H9 (cell line): ENCODE measurements at regions not wholly inside any gene's neighbourhood (a gene's known extent, or its start where the extent isn't known, plus 50 kb on each side); places are given as distances from the start of the nearest gene placed in this dataset.

Experiments used
- DNase-seq: peaks from one replicate; pipeline ENCODE4 v3.0.0-alpha.2; 2017
- H2AFZ ChIP-seq: one replicate; pipeline ENCODE4 v1.6.1; 2013; ENCODE audit warnings: mild to moderate bottlenecking, low read length, control low read depth, moderate library complexity
- H2AK5ac ChIP-seq: 2 replicates; pipeline ENCODE4 v1.6.1; 2013; ENCODE audit warnings: low read length, control low read depth, mixed read lengths; ENCODE audit not compliant: insufficient read length
- H2BK120ac ChIP-seq: one replicate; pipeline ENCODE4 v1.6.1; 2013; ENCODE audit warnings: low read depth, mild to moderate bottlenecking, low read length, control low read depth, inconsistent platforms; ENCODE audit not compliant: poor library complexity, severe bottlenecking
- H2BK12ac ChIP-seq: 2 replicates; pipeline ENCODE4 v1.6.1; 2013; ENCODE audit warnings: low read length, control low read depth, mixed read lengths, low read depth; ENCODE audit not compliant: insufficient read length
- H2BK15ac ChIP-seq: 2 replicates; pipeline ENCODE4 v1.6.1; 2013; ENCODE audit warnings: low read depth, low read length, control low read depth
- H2BK20ac ChIP-seq: one replicate; pipeline ENCODE4 v1.6.1; 2013; ENCODE audit warnings: low read depth, mild to moderate bottlenecking, low read length, control low read depth, inconsistent platforms; ENCODE audit not compliant: poor library complexity, severe bottlenecking
- H2BK5ac ChIP-seq: 2 replicates; pipeline ENCODE4 v1.6.1; 2013; ENCODE audit warnings: low read length, control low read depth, mixed read lengths; ENCODE audit not compliant: insufficient read length
- H3K14ac ChIP-seq: 2 replicates; pipeline ENCODE4 v1.6.1; 2013; ENCODE audit warnings: low read length, control low read depth; ENCODE audit not compliant: insufficient read depth
- H3K18ac ChIP-seq: 2 replicates; pipeline ENCODE4 v1.6.1; 2013; ENCODE audit warnings: low read depth, mild to moderate bottlenecking, mixed read lengths, low read length, control low read depth; ENCODE audit not compliant: insufficient read length
- H3K23ac ChIP-seq: 2 replicates; pipeline ENCODE4 v1.6.1; 2013; ENCODE audit warnings: low read length, control low read depth, mixed read lengths, low read depth; ENCODE audit not compliant: insufficient read length
- H3K23me2 ChIP-seq: 2 replicates; pipeline ENCODE4 v1.6.1; 2013; ENCODE audit warnings: low read depth, mild to moderate bottlenecking, mixed read lengths, low read length, control low read depth; ENCODE audit not compliant: insufficient read length, poor library complexity, severe bottlenecking
- H3K27ac ChIP-seq: 2 replicates; pipeline ENCODE4 v1.5.1; 2013; ENCODE audit warnings: low read length, control low read depth, mixed read lengths, low read depth; ENCODE audit not compliant: insufficient read length
- H3K27me3 ChIP-seq: 2 replicates; pipeline ENCODE4 v1.6.1; 2013; ENCODE audit warnings: low read length, control low read depth, inconsistent platforms; ENCODE audit not compliant: insufficient read depth
- H3K4ac ChIP-seq: 2 replicates; pipeline ENCODE4 v1.6.1; 2013; ENCODE audit warnings: low read depth, mild to moderate bottlenecking, control low read depth, inconsistent platforms, low read length, moderate library complexity
- H3K4me1 ChIP-seq: 2 replicates; pipeline ENCODE4 v1.6.1; 2013; ENCODE audit warnings: low read length, control low read depth, inconsistent platforms; ENCODE audit not compliant: insufficient read depth
- H3K4me2 ChIP-seq: 2 replicates; pipeline ENCODE4 v1.6.1; 2013; ENCODE audit warnings: low read length, control low read depth, mixed read lengths; ENCODE audit not compliant: insufficient read length, insufficient read depth
- H3K56ac ChIP-seq: 2 replicates; pipeline ENCODE4 v1.6.1; 2013; ENCODE audit warnings: low read depth, mild to moderate bottlenecking, mixed read lengths, low read length, control low read depth; ENCODE audit not compliant: insufficient read length
- H3K79me1 ChIP-seq: 2 replicates; pipeline ENCODE4 v1.6.1; 2013; ENCODE audit warnings: low read depth, mild to moderate bottlenecking, moderate library complexity, low read length, control low read depth, inconsistent platforms; ENCODE audit not compliant: insufficient read depth, poor library complexity, severe bottlenecking
- H3K79me2 ChIP-seq: 2 replicates; pipeline ENCODE4 v1.6.1; 2013; ENCODE audit warnings: low read length, control low read depth, inconsistent platforms; ENCODE audit not compliant: insufficient read depth
- H3K9ac ChIP-seq: 2 replicates; pipeline ENCODE4 v1.6.1; 2013; ENCODE audit warnings: low read length, control low read depth, mixed read lengths; ENCODE audit not compliant: insufficient read length; ENCODE audit errors: extremely low read depth
- H3K9me3 ChIP-seq: one replicate; pipeline ENCODE4 v1.6.1; 2013; ENCODE audit warnings: low read depth, low read length, inconsistent platforms; ENCODE audit not compliant: control insufficient read depth
- H3T11ph ChIP-seq: one replicate; pipeline ENCODE4 v1.6.1; 2013; ENCODE audit warnings: mild to moderate bottlenecking, low read length, control low read depth, inconsistent platforms
- H4K20me1 ChIP-seq: one replicate; pipeline ENCODE4 v1.6.1; 2013; ENCODE audit not compliant: control insufficient read depth, insufficient read length, insufficient read depth
- H4K5ac ChIP-seq: 2 replicates; pipeline ENCODE4 v1.6.1; 2013; ENCODE audit warnings: low read depth, mild to moderate bottlenecking, mixed read lengths, low read length, control low read depth; ENCODE audit not compliant: insufficient read length
- H4K8ac ChIP-seq: replicated peaks from 2 replicates; pipeline ENCODE4 v1.6.1; 2013; ENCODE audit warnings: low read length, control low read depth, mixed read lengths, low read depth; ENCODE audit not compliant: insufficient read length
- H4K91ac ChIP-seq: 2 replicates; pipeline ENCODE4 v1.6.1; 2013; ENCODE audit warnings: low read depth, mild to moderate bottlenecking, moderate library complexity, mixed read lengths, low read length, control low read depth; ENCODE audit not compliant: insufficient read length
- H3K27ac Mint-ChIP-seq, 3 experiments: 2 replicates in 2 of 3; 3 replicates in 1 of 3; pipeline ENCODE4 v1.8.0; 2020 to 2021; ENCODE audit warnings: mixed read lengths in 3 of 3, mild to moderate bottlenecking in 1 of 3, moderate library complexity in 1 of 3
- H3K27me3 Mint-ChIP-seq: 2 replicates; pipeline ENCODE4 v1.8.0; 2021; ENCODE audit warnings: low read depth, mild to moderate bottlenecking, moderate library complexity, mixed read lengths
- H3K36me3 Mint-ChIP-seq, 3 experiments: 2 replicates in 2 of 3; 3 replicates in 1 of 3; pipeline ENCODE4 v1.8.0; 2020 to 2021; ENCODE audit warnings: low read depth in 3 of 3, mixed read lengths in 3 of 3; ENCODE audit not compliant: insufficient read depth in 1 of 3
- H3K4me1 Mint-ChIP-seq, 2 experiments: 2 replicates each; pipeline ENCODE4 v1.8.0; 2020; ENCODE audit warnings: mixed read lengths in 2 of 2
- H3K4me3 Mint-ChIP-seq, 2 experiments: 2 replicates in 1 of 2; 3 replicates in 1 of 2; pipeline ENCODE4 v1.8.0; 2020 to 2021; ENCODE audit warnings: mild to moderate bottlenecking in 2 of 2, mixed read lengths in 2 of 2, moderate library complexity in 1 of 2
- H3K9me3 Mint-ChIP-seq, 2 experiments: 2 replicates in 1 of 2; 3 replicates in 1 of 2; pipeline ENCODE4 v1.8.0; 2020; ENCODE audit warnings: mild to moderate bottlenecking in 2 of 2, mixed read lengths in 2 of 2, moderate library complexity in 1 of 2
- WGBS: extraction: QIAGEN DNeasy Blood & Tissue Kit; methylation state at CpG from one replicate; pipeline ENCODE4 v1.1.7; 2013; ENCODE audit warnings: missing lambda C conversion rate, low lambda C conversion rate, mixed read lengths; ENCODE audit not compliant: insufficient read length; ENCODE audit errors: extremely low coverage; 5-methylcytosine and 5-hydroxymethylcytosine counted together
- TF ChIP-seq, protein P1 (sequence below): fragments of 200-600 bp; sonication (generic); conservative IDR thresholded peaks from 3 replicates; pipeline ENCODE4 v1.8.0; 2021; ENCODE audit warnings: antibody characterized with exemption, mild to moderate bottlenecking

DNA sequence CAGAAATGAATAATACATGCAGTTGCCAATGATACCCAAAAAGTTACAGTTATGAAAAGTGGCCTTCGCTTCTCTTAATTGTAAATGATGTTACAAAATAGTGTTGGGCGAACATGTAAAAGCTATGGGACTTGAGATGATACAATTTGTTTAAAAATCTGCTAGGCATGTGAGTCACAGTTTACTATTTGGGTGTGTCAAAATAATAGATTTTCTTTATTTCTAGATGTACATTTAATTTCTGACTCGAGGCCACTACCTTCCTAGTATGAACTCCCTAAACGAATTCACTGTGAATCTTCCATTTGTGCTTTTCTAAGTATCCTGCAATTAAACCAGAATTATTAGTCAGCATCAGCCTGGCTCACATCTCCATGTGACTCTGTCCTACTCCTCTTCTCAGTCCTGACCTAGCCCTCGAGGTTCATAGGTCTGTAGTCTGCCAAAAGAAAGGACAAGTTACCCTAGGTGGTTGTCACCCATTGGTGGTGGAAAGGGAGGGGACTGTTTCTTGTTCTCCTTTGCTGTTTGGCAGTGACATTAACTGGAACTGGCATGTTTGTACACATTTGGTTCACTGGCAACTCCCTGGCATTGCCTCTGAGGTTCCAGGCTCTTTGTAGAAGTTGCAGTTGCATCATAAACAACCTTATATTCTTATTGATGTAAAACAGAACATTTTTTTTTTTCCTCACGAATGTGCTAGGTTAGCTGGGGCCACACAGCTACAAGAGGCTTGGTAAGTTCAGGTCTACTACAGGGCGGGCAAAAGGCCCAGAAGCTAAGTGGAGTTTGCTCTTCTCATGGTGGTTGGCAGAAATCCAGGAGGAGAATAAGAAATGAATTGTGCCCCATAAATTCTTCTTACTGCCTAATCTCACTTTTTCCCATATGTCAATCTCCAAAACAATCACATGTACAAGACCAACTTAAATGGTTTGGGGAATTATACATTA, 746.5 kb upstream of the ADAMTS5 start:
- TF ChIP-seq, protein P1, sequence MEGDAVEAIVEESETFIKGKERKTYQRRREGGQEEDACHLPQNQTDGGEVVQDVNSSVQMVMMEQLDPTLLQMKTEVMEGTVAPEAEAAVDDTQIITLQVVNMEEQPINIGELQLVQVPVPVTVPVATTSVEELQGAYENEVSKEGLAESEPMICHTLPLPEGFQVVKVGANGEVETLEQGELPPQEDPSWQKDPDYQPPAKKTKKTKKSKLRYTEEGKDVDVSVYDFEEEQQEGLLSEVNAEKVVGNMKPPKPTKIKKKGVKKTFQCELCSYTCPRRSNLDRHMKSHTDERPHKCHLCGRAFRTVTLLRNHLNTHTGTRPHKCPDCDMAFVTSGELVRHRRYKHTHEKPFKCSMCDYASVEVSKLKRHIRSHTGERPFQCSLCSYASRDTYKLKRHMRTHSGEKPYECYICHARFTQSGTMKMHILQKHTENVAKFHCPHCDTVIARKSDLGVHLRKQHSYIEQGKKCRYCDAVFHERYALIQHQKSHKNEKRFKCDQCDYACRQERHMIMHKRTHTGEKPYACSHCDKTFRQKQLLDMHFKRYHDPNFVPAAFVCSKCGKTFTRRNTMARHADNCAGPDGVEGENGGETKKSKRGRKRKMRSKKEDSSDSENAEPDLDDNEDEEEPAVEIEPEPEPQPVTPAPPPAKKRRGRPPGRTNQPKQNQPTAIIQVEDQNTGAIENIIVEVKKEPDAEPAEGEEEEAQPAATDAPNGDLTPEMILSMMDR = no peak
- H3K27me3 Mint-ChIP-seq = no peaks in the 10 kb centered on the region
- H3K36me3 Mint-ChIP-seq = peaks cover 0 to 2% (median 0%) of the 10 kb centered on the region in 3 experiments; a peak in 1 of 7 replicates
- no peak overlapping the region for H2BK120ac ChIP-seq
- no peak overlapping the region for H4K5ac ChIP-seq
- no peaks in the 10 kb centered on the region for H3K23me2 ChIP-seq
- peaks cover 1 to 6% of the 10 kb centered on the region in 2 experiments; a peak in 3 of 5 replicates for H3K9me3 Mint-ChIP-seq
- no peak overlapping the region for H3K14ac ChIP-seq
- H2BK20ac ChIP-seq = no peak overlapping the region
- H3K4me1 ChIP-seq = no peaks in the 10 kb centered on the region
- H3K56ac ChIP-seq = no peak overlapping the region
- H3K27ac ChIP-seq = no peak overlapping the region
- no peak overlapping the region for H3K4me3 Mint-ChIP-seq
- H2AFZ ChIP-seq = no peak overlapping the region
- H3K23ac ChIP-seq = no peak overlapping the region
- H3K4me2 ChIP-seq = no peak overlapping the region
- no peak overlapping the region for H3T11ph ChIP-seq
- H3K4ac ChIP-seq = no peak overlapping the region
- no peak overlapping the region for H3K9ac ChIP-seq
- no peaks in the 10 kb centered on the region for H4K20me1 ChIP-seq
- H4K91ac ChIP-seq = no peak overlapping the region
- no peak overlapping the region for H4K8ac ChIP-seq
- H3K27me3 ChIP-seq = no peaks in the 10 kb centered on the region
- DNase-seq = no peak
- H2AK5ac ChIP-seq = no peak overlapping the region
- no peaks in the 10 kb centered on the region for H3K79me1 ChIP-seq
- H3K4me1 Mint-ChIP-seq = no peaks in the 10 kb centered on the region
- no peak overlapping the region for H2BK5ac ChIP-seq
- no peak overlapping the region for H3K27ac Mint-ChIP-seq
- H3K18ac ChIP-seq = no peak overlapping the region
- no peaks in the 10 kb centered on the region for H3K9me3 ChIP-seq
- H3K79me2 ChIP-seq = no peaks in the 10 kb centered on the region
- no peak overlapping the region for H2BK15ac ChIP-seq
- H2BK12ac ChIP-seq = no peak overlapping the region
- WGBS = no CpG with 5 or more reads among the region's 7 CpGs
